GM12874 (cell line): ENCODE measurements at regions not wholly inside any gene's neighbourhood (a gene's known extent, or its start where the extent isn't known, plus 50 kb on each side); places are given as distances from the start of the nearest gene placed in this dataset.

Experiments used
- CTCF ChIP-seq: IDR thresholded peaks from 2 replicates; pipeline ENCODE4 v1.5.1; 2011; ENCODE audit warnings: low read depth, mild to moderate bottlenecking, control low read depth, low read length, moderate library complexity; ENCODE audit not compliant: insufficient read depth

GRCh38 chr14:101256266-101256665, 305.0 kb upstream of the DIO3 start:
- no peak for TF ChIP-seq CTCF

- no peak for TF ChIP-seq CTCF
Observed at GRCh38 chr14:101257551-101257950, 303.7 kb upstream of the DIO3 start.

- TF ChIP-seq CTCF, result no peak
Observed at GRCh38 chr14:101259748-101260147, 301.5 kb upstream of the DIO3 start.

GRCh38 chr14:101273091-101273490, 288.2 kb upstream of the DIO3 start:
- no peak for TF ChIP-seq CTCF

GRCh38 chr14:101276309-101277091, 284.8 kb upstream of the DIO3 start:
- no peak for TF ChIP-seq CTCF

GRCh38 chr14:101282418-101282817, 278.9 kb upstream of the DIO3 start:
- TF ChIP-seq CTCF, result no peak

GRCh38 chr14:101284711-101285110, 276.6 kb upstream of the DIO3 start:
- TF ChIP-seq CTCF, result no peak
